ENCODE measurements at regions not wholly inside any gene's neighbourhood (a gene's known extent, or its start where the extent isn't known, plus 50 kb on each side); places are given as distances from the start of the nearest gene placed in this dataset.

GRCh38 chr6:153590411-153590810, 448.6 kb upstream of the OPRM1 start:
- Histone ChIP-seq H3K27ac (ENCODE audit: low read length) (no peak overlapping the region), H3K4me3 (ENCODE audit: low read length) (no peak overlapping the region), H3K27me3 (ENCODE audit: control insufficient read depth, insufficient read depth, low read length) (no peaks in the 10 kb centered on the region), H3K9me3 (ENCODE audit: control insufficient read depth, low read depth, low read length) (no peaks in the 10 kb centered on the region), H3K9ac (ENCODE audit: low read length) (no peak overlapping the region), H3K4me1 (ENCODE audit: control insufficient read depth, low read depth, low read length) (peaks cover 5% of the 10 kb centered on the region), H3K36me3 (ENCODE audit: control insufficient read depth, low read depth, low read length) (no peaks in the 10 kb centered on the region)

- Histone ChIP-seq H3K4me1 (ENCODE audit: control insufficient read depth, low read depth, low read length) (peaks cover 5% of the 10 kb centered on the region), H3K27ac (ENCODE audit: low read length) (no peak overlapping the region), H3K9ac (ENCODE audit: low read length) (no peak overlapping the region), H3K9me3 (ENCODE audit: control insufficient read depth, low read depth, low read length) (no peaks in the 10 kb centered on the region), H3K36me3 (ENCODE audit: control insufficient read depth, low read depth, low read length) (no peaks in the 10 kb centered on the region), H3K4me3 (ENCODE audit: low read length) (no peak overlapping the region), H3K27me3 (ENCODE audit: control insufficient read depth, insufficient read depth, low read length) (no peaks in the 10 kb centered on the region)
Observed at GRCh38 chr6:153588330-153588729, 450.7 kb upstream of the OPRM1 start.

GRCh38 chr6:153583685-153584084, 452.6 kb upstream of the RGS17 start:
- no peaks in the 10 kb centered on the region for H3K4me1 ChIP-seq (ENCODE audit: control insufficient read depth, low read depth, low read length)
- H3K27me3 ChIP-seq (ENCODE audit: control insufficient read depth, insufficient read depth, low read length), result no peaks in the 10 kb centered on the region
- H3K9ac ChIP-seq (ENCODE audit: low read length), result no peak overlapping the region
- no peaks in the 10 kb centered on the region for H3K9me3 ChIP-seq (ENCODE audit: control insufficient read depth, low read depth, low read length)
- no peak overlapping the region for H3K27ac ChIP-seq (ENCODE audit: low read length)
- H3K36me3 ChIP-seq (ENCODE audit: control insufficient read depth, low read depth, low read length), result no peaks in the 10 kb centered on the region
- no peak overlapping the region for H3K4me3 ChIP-seq (ENCODE audit: low read length)

GRCh38 chr6:153580776-153581175, 449.7 kb upstream of the RGS17 start:
- H3K9ac ChIP-seq (ENCODE audit: low read length), result no peak overlapping the region
- H3K27me3 ChIP-seq (ENCODE audit: control insufficient read depth, insufficient read depth, low read length), result no peaks in the 10 kb centered on the region
- no peaks in the 10 kb centered on the region for H3K9me3 ChIP-seq (ENCODE audit: control insufficient read depth, low read depth, low read length)
- H3K27ac ChIP-seq (ENCODE audit: low read length), result no peak overlapping the region
- no peaks in the 10 kb centered on the region for H3K36me3 ChIP-seq (ENCODE audit: control insufficient read depth, low read depth, low read length)
- H3K4me1 ChIP-seq (ENCODE audit: control insufficient read depth, low read depth, low read length), result no peaks in the 10 kb centered on the region
- H3K4me3 ChIP-seq (ENCODE audit: low read length), result no peak overlapping the region

DNA sequence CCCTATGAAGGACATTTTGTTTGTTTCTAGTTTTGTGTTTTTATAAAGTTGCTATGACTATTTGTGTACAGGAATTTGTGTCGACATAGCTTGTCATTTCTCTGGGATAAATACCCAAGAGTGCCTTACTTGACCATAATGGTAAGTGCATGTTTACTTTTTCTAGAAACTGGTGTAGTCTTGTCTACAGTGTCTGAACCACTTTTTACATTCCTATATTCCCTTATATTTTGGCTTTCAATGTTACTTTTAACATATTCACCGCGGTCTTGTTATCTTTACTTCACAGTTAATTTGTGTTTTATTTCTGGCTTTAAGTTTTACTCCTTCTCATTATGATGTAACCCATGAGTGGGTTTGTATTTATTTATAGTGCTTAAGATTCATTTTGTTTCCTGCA, 444.4 kb upstream of the RGS17 start:
- H3K27me3 ChIP-seq (ENCODE audit: control insufficient read depth, insufficient read depth, low read length), result no peaks in the 10 kb centered on the region
- no peak overlapping the region for H3K9ac ChIP-seq (ENCODE audit: low read length)
- no peaks in the 10 kb centered on the region for H3K4me1 ChIP-seq (ENCODE audit: control insufficient read depth, low read depth, low read length)
- no peak overlapping the region for H3K4me3 ChIP-seq (ENCODE audit: low read length)
- no peak overlapping the region for H3K27ac ChIP-seq (ENCODE audit: low read length)
- H3K36me3 ChIP-seq (ENCODE audit: control insufficient read depth, low read depth, low read length), result no peaks in the 10 kb centered on the region
- H3K9me3 ChIP-seq (ENCODE audit: control insufficient read depth, low read depth, low read length), result no peaks in the 10 kb centered on the region

- H3K27ac ChIP-seq (ENCODE audit: low read length), result no peak overlapping the region
- H3K9ac ChIP-seq (ENCODE audit: low read length), result no peak overlapping the region
- no peaks in the 10 kb centered on the region for H3K36me3 ChIP-seq (ENCODE audit: control insufficient read depth, low read depth, low read length)
- no peaks in the 10 kb centered on the region for H3K4me1 ChIP-seq (ENCODE audit: control insufficient read depth, low read depth, low read length)
- no peaks in the 10 kb centered on the region for H3K27me3 ChIP-seq (ENCODE audit: control insufficient read depth, insufficient read depth, low read length)
- no peaks in the 10 kb centered on the region for H3K9me3 ChIP-seq (ENCODE audit: control insufficient read depth, low read depth, low read length)
- H3K4me3 ChIP-seq (ENCODE audit: low read length), result no peak overlapping the region
Observed at GRCh38 chr6:153574231-153574630, 443.1 kb upstream of the RGS17 start.

DNA sequence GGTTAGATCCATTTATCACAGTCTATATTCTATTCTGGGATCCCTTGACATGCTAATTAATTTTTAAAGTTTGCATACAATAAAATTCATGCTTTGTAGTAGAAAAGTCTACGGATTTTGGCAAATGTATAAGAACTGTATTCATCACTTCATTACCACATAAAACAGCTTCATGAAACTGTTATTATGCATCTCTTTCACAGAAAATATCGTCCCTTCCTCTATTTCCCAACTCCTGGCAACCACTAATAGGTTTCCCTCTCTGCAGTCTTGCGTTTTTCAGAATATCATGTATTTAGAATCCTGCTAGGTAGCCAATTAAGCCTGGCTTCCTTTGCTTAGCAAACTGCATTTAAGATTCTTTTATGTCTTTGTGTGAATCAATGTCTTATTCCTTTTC, 441.3 kb upstream of the RGS17 start:
- Histone ChIP-seq H3K4me1 (ENCODE audit: control insufficient read depth, low read depth, low read length) (no peaks in the 10 kb centered on the region), H3K27me3 (ENCODE audit: control insufficient read depth, insufficient read depth, low read length) (no peaks in the 10 kb centered on the region), H3K9ac (ENCODE audit: low read length) (no peak overlapping the region), H3K4me3 (ENCODE audit: low read length) (no peak overlapping the region), H3K27ac (ENCODE audit: low read length) (no peak overlapping the region), H3K9me3 (ENCODE audit: control insufficient read depth, low read depth, low read length) (no peaks in the 10 kb centered on the region), H3K36me3 (ENCODE audit: control insufficient read depth, low read depth, low read length) (no peaks in the 10 kb centered on the region)

DNA sequence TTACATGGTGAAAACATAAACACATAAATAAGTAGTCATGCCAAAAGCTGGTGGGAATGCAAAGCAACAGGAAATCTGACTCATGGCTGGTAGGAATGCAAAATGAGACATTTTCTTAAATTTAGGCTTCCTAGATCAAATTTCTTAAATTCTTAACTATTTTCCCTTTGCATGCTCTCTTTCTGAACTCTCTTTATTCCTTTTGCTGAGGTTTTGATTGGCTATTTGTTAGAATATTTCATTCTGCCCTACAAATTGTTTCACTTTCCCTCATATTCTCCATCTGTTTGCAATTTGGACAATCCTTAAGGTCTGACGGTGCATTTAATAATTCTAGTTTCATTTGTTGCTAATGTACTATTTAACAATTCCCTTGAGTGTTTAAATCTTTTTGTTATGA, 437.5 kb upstream of the RGS17 start:
- no peak overlapping the region for H3K27ac ChIP-seq (ENCODE audit: low read length)

DNA sequence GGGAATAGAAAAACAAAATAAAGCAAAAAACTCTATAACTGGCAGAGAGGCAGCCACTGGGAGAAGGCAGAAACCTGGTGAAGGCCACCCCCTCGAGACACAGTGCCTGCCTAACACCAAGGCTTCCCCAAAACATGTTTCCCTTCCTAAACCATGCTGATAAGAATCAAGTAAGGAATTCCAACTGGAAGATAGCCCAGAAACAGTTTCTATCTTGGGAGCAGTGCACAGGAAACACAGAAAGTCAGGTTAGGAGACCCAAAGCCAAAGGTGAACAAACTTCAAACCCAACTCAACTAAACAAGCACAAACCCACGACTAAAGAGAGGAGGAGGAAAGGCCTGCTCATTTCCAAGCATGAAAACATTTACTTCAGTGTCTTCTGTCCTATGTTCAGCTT, 433.7 kb upstream of the RGS17 start:
- Histone ChIP-seq H3K4me3 (ENCODE audit: low read length) (no peak overlapping the region), H3K36me3 (ENCODE audit: control insufficient read depth, low read depth, low read length) (no peaks in the 10 kb centered on the region), H3K27me3 (ENCODE audit: control insufficient read depth, insufficient read depth, low read length) (no peaks in the 10 kb centered on the region), H3K27ac (ENCODE audit: low read length) (no peak overlapping the region), H3K9ac (ENCODE audit: low read length) (no peak overlapping the region), H3K4me1 (ENCODE audit: control insufficient read depth, low read depth, low read length) (no peaks in the 10 kb centered on the region), H3K9me3 (ENCODE audit: control insufficient read depth, low read depth, low read length) (no peaks in the 10 kb centered on the region)

More for the DNA sequence above, 437.5 kb upstream of the RGS17 start:
- H3K4me3 ChIP-seq (ENCODE audit: low read length), result no peak overlapping the region
- no peaks in the 10 kb centered on the region for H3K36me3 ChIP-seq (ENCODE audit: control insufficient read depth, low read depth, low read length)
- no peaks in the 10 kb centered on the region for H3K4me1 ChIP-seq (ENCODE audit: control insufficient read depth, low read depth, low read length)
- H3K27me3 ChIP-seq (ENCODE audit: control insufficient read depth, insufficient read depth, low read length), result no peaks in the 10 kb centered on the region
- H3K9ac ChIP-seq (ENCODE audit: low read length), result no peak overlapping the region
- H3K9me3 ChIP-seq (ENCODE audit: control insufficient read depth, low read depth, low read length), result no peaks in the 10 kb centered on the region

DNA sequence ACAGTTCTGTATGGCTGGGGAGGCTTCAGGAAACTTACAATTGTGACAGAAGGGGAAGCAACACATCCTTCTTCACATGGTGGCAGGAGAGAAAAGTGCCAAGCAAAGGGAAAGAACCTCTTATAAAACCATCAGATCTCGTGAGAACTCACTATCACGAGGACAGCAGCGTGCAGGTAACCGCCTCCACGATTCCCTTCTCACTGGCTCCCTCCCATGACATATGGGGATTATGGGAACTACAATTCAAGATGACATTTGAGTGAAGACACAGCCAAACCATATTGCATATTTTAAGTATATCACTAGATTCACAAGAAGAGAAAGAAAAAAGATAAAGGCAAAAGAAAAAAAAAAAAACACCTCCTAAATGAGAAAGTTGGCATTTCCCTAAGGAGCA, 431.9 kb upstream of the RGS17 start:
- no peak overlapping the region for H3K9ac ChIP-seq (ENCODE audit: low read length)
- H3K4me3 ChIP-seq (ENCODE audit: low read length), result no peak overlapping the region
- no peaks in the 10 kb centered on the region for H3K4me1 ChIP-seq (ENCODE audit: control insufficient read depth, low read depth, low read length)
- no peak overlapping the region for H3K27ac ChIP-seq (ENCODE audit: low read length)
- H3K36me3 ChIP-seq (ENCODE audit: control insufficient read depth, low read depth, low read length), result no peaks in the 10 kb centered on the region
- H3K9me3 ChIP-seq (ENCODE audit: control insufficient read depth, low read depth, low read length), result no peaks in the 10 kb centered on the region
- no peaks in the 10 kb centered on the region for H3K27me3 ChIP-seq (ENCODE audit: control insufficient read depth, insufficient read depth, low read length)

DNA sequence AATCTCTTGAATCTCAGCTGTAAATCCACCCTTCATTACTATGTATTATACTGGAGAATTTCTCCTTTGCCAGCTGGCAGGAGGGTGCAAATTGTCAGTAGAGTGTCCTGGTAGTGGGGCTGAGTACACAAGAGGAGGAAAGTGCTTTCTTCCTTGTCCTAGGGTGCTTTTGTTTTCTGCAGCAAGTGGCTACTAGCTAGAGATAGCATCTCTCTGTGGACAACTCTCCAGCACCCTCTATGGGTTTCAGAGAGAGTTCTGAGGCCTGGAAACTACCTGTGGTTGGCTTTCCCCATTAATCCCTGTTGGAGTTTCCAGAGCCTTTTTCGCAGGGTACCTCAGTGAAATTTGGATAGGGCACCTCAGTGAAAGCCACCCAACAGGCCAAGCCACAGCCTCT, 422.5 kb upstream of the RGS17 start:
- Histone ChIP-seq H3K9ac (ENCODE audit: low read length) (no peak overlapping the region), H3K36me3 (ENCODE audit: control insufficient read depth, low read depth, low read length) (no peaks in the 10 kb centered on the region), H3K27ac (ENCODE audit: low read length) (no peak overlapping the region), H3K4me1 (ENCODE audit: control insufficient read depth, low read depth, low read length) (no peaks in the 10 kb centered on the region), H3K4me3 (ENCODE audit: low read length) (no peak overlapping the region), H3K27me3 (ENCODE audit: control insufficient read depth, insufficient read depth, low read length) (no peaks in the 10 kb centered on the region), H3K9me3 (ENCODE audit: control insufficient read depth, low read depth, low read length) (no peaks in the 10 kb centered on the region)

- Histone ChIP-seq H3K36me3 (ENCODE audit: control insufficient read depth, low read depth, low read length) (no peaks in the 10 kb centered on the region), H3K9me3 (ENCODE audit: control insufficient read depth, low read depth, low read length) (peaks cover 3% of the 10 kb centered on the region), H3K9ac (ENCODE audit: low read length) (no peak overlapping the region), H3K27ac (ENCODE audit: low read length) (no peak overlapping the region), H3K27me3 (ENCODE audit: control insufficient read depth, insufficient read depth, low read length) (no peaks in the 10 kb centered on the region), H3K4me3 (ENCODE audit: low read length) (no peak overlapping the region), H3K4me1 (ENCODE audit: control insufficient read depth, low read depth, low read length) (no peaks in the 10 kb centered on the region)
Observed at GRCh38 chr6:153539602-153540001, 408.5 kb upstream of the RGS17 start.
